ENCODE measurements at regions not wholly inside any gene's neighbourhood (a gene's known extent, or its start where the extent isn't known, plus 50 kb on each side); places are given as distances from the start of the nearest gene placed in this dataset.

DNA sequence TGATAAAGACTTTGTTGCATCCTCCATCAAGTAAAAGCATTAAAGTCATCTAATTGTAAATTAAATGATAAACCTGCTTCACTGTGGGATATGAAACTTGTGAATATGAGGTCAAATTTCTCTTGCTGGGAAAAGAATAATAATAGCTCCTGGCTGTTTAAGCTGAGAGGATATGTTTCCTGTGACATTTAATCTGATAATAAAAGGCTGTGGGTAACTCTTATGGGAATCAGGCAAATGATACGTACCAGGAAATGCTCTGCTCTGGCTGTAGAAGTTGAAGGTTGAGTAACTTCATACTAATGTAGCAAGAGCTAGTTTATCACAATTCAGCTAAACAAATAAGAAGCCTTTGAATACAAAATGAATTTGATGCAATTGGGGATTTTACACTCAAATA lies 574.6 kb downstream of the RAPGEF2 start (continued):
- TF ChIP-seq EZH2 (IDR thresholded peaks at IDR 0.05; ENCODE audit: low read depth, low read length, severe bottlenecking) = no peak

All from H1 (cell line).